Bronchial epithelial cell (primary cell): ENCODE measurements at regions not wholly inside any gene's neighbourhood (a gene's known extent, or its start where the extent isn't known, plus 50 kb on each side); places are given as distances from the start of the nearest gene placed in this dataset.

Experiments used
- DNase-seq: peaks from one replicate; pipeline ENCODE4 v3.0.0-alpha.2; 2010; ENCODE audit warnings: low read depth
- FAIRE-seq: peaks from 2 replicates; lab custom pipeline; 2011; peaks lifted over from hg19 to GRCh38; lab: Jason Lieb, UNC
- H3K27me3 ChIP-seq: 2 replicates; pipeline ENCODE4 v1.5.1; 2011; ENCODE audit warnings: low read length; ENCODE audit not compliant: control insufficient read depth, insufficient read depth
- H3K36me3 ChIP-seq: 2 replicates; pipeline ENCODE4 v1.5.1; 2011; ENCODE audit warnings: low read length; ENCODE audit not compliant: control insufficient read depth, insufficient read depth
- H3K4me3 ChIP-seq: 2 replicates; pipeline ENCODE4 v1.5.1; 2011; ENCODE audit warnings: mild to moderate bottlenecking, low read depth, low read length, control low read depth
- CTCF ChIP-seq: IDR thresholded peaks from 2 replicates; pipeline ENCODE4 v1.5.1; 2011; ENCODE audit warnings: mild to moderate bottlenecking, moderate library complexity, low read length, control low read depth, inconsistent platforms; ENCODE audit not compliant: insufficient read depth, severe bottlenecking

DNA sequence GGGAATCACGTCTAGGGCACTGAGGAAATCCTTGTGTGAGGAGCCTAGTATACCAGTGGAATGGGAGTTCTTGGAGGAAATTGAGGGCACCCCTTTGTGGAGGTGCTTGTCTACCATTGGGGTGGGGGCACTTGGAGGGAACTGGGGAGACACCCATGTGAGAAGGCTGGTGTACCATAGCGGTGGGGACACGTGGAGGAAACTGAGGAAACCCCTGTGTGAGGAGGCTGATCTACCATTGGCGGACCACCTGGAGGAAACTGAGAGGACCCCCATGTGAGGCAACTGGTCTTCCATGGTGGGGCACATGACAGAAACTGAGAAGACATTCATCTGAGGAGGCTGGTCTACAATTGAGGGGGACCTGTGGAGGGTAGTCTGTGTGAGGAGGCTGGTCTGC is 164.5 kb downstream of the FBLN2 start:
- FAIRE-seq (no peak), DNase-seq (no peak)
- Histone ChIP-seq H3K36me3 (no peaks in the 10 kb centered on the region), H3K27me3 (no peaks in the 10 kb centered on the region), H3K4me3 (no peak overlapping the region)
- TF ChIP-seq CTCF, result no peak

GRCh38 chr3:13712682-13713180 is 163.8 kb downstream of the FBLN2 start:
- FAIRE-seq (no peak), DNase-seq (no peak)
- H3K36me3 ChIP-seq, result no peaks in the 10 kb centered on the region
- no peak for TF ChIP-seq CTCF
- no peak overlapping the region for H3K4me3 ChIP-seq
- no peaks in the 10 kb centered on the region for H3K27me3 ChIP-seq

DNA sequence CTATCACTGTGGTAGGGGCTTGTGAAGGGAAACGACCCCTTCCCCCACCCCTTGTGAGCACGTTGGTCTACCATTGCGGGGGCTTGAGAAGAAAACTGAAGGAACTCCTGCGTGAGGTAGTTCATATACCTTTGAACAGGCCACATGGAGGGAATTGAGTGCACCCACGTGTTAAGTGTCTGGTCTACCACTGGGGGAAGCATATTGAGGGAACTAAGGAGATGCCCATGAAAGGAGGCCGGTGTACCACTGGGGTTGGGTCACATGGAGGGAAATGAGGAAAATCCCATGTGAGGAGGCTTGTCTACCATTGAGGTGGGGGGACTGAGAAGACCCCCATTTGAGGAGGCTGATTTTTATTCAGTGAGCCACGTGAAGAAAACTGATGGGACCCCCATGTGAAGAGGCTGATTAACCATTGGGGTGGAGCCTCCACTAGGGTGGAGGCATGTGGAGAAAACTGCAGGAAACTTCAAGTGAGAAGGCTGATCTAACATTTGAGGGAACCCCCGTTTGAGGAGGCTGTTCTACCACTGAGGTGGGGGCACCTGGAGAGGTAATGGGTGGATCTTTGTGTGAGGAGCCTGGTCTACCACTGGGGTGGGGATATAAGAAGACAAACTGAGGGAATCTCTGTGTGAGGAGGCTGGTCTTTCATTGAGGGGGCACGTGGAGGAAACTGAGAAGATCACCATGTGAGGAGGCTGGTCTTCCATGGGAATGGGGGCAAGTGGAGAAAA is 163.2 kb downstream of the FBLN2 start:
- H3K4me3 ChIP-seq, result no peak overlapping the region
- H3K36me3 ChIP-seq, result no peaks in the 10 kb centered on the region
- no peak for TF ChIP-seq CTCF
- no peaks in the 10 kb centered on the region for H3K27me3 ChIP-seq
- FAIRE-seq (peak; percentile 50), DNase-seq (no peak)

DNA sequence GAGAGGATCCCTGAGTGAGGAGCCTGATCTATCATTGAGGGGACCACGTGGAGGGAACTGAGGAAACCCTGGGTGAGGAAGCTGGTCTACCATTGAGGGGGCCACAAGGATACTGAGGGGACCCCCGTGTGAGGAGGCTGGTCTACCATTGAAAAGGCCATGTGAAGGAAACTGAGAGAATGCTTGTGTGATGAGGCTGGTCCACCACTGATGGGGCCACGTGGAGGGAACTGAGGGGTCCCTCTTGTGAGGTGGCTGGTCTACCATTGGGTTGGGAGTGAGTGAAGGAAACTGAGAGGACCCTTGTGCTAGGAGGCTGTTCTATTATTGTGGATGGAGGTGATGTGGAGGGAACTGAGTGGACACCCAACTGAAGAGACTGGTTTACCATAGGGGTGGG is 161.3 kb downstream of the FBLN2 start:
- DNase-seq (no peak), FAIRE-seq (no peak)
- Histone ChIP-seq H3K4me3 (no peak overlapping the region), H3K27me3 (no peaks in the 10 kb centered on the region), H3K36me3 (no peaks in the 10 kb centered on the region)
- TF ChIP-seq CTCF, result no peak

DNA sequence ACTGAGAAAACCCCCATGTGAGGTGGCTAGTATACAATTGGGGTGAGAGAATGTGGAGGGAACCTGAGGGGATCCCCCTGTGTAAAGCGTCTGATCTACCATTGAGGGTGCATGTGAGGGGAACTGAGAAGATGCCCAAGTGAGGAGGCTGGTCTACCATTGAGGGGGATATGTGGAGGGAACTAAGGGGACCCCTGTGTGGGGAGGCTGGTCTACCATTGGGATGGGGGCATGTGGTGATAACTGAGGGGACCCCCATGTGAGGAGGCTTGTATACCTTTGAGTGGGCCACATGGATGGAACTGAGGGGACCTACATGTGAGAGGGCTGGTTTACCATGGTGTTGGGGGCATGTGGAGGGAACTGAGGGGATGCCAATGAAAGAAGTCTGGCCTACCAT is 160.8 kb downstream of the FBLN2 start:
- Histone ChIP-seq H3K36me3 (no peaks in the 10 kb centered on the region), H3K4me3 (no peak overlapping the region), H3K27me3 (no peaks in the 10 kb centered on the region)
- no peak for TF ChIP-seq CTCF
- DNase-seq (no peak), FAIRE-seq (peak; percentile 13)
